ENCODE measurements at regions not wholly inside any gene's neighbourhood (a gene's known extent, or its start where the extent isn't known, plus 50 kb on each side); places are given as distances from the start of the nearest gene placed in this dataset.

- dilution Hi-C loops (cut with HindIII; ENCODE audit: low sequenced_read_pairs, unreplicated experiment): no loop called here
- Histone ChIP-seq H4K91ac (ENCODE audit: insufficient read depth, low read depth, low read length) (no peak overlapping the region), H2BK20ac (ENCODE audit: low read depth, low read length) (no peak overlapping the region), H3K79me1 (ENCODE audit: low read depth in 1 of 2, low read length in 2 of 2) (no peaks in the 10 kb centered on the region), H3K9ac (ENCODE audit: low read depth, low read length) (no peak overlapping the region), H3K9me3 (ENCODE audit: control insufficient read depth, insufficient read depth, low read length) (peaks cover 10% of the 10 kb centered on the region), H4K20me1 (ENCODE audit: insufficient read depth, low read length) (no peaks in the 10 kb centered on the region), H3K23ac (ENCODE audit: low read depth, low read length) (no peak overlapping the region), H2BK5ac (ENCODE audit: low read depth, low read length, poor library complexity, severe bottlenecking) (no peak overlapping the region), H3K14ac (replicated peaks; ENCODE audit: low read depth, low read length) (no peak overlapping the region), H2AFZ (replicated peaks; ENCODE audit: low read length, poor library complexity) (no peak overlapping the region), H3K56ac (ENCODE audit: extremely low read depth, insufficient read depth, low read length) (no peak overlapping the region), H2AK5ac (ENCODE audit: low read depth, low read length) (no peak overlapping the region), H3K36me3 (ENCODE audit: control insufficient read depth, insufficient read depth, low read length) (no peaks in the 10 kb centered on the region), H2BK15ac (ENCODE audit: low read depth, low read length) (no peak overlapping the region), H3K27me3 (ENCODE audit: control insufficient read depth, insufficient read depth, low read length) (no peaks in the 10 kb centered on the region), H4K5ac (ENCODE audit: low read depth, low read length) (no peak overlapping the region), H3K4me3 (ENCODE audit: insufficient read depth, low read depth, low read length) (no peak overlapping the region), H2AK9ac (replicated peaks; ENCODE audit: low read depth, low read length, poor library complexity) (no peak overlapping the region), H3K4me2 (ENCODE audit: low read depth, low read length) (no peak overlapping the region), H3K18ac (ENCODE audit: low read depth, low read length) (no peak overlapping the region), H3K4me1 (ENCODE audit: control insufficient read depth, insufficient read depth, low read length) (no peaks in the 10 kb centered on the region), H3K27ac (ENCODE audit: insufficient read depth, low read length) (no peak overlapping the region), H2BK120ac (ENCODE audit: low read depth, low read length) (no peak overlapping the region), H4K8ac (ENCODE audit: low read depth in 2 of 2, low read length in 2 of 2) (no peak overlapping the region), H3K9me1 (ENCODE audit: insufficient read depth, low read length) (no peaks in the 10 kb centered on the region), H3K4ac (ENCODE audit: low read depth, low read length) (no peak overlapping the region)
- intact Hi-C loops (cut with micrococcal nuclease): no loop called here
- TF ChIP-seq SMC3 (IDR thresholded peaks at IDR 0.05; ENCODE audit: low read depth, low read length) (no peak), USF2 (IDR thresholded peaks at IDR 0.05; ENCODE audit: low read depth, low read length) (no peak), RFX5 (IDR thresholded peaks at IDR 0.05; ENCODE audit: low read depth, low read length) (no peak), ELK1 (IDR thresholded peaks at IDR 0.05; ENCODE audit: borderline replicate concordance, low read depth, low read length) (no peak), CHD1 (IDR thresholded peaks at IDR 0.05; ENCODE audit: low read depth, low read length) (no peak), RCOR1 (IDR thresholded peaks at IDR 0.05; ENCODE audit: insufficient replicate concordance, low read length) (no peak), CEBPB (IDR thresholded peaks at IDR 0.05; ENCODE audit: low read depth, low read length) (no peak), CTCF (conservative IDR thresholded peaks at IDR 0.05; ENCODE audit: low read depth, low read length) (no peak), POLR2A (IDR thresholded peaks at IDR 0.05; ENCODE audit: low read depth, low read length) (no peak), BHLHE40 (IDR thresholded peaks at IDR 0.05; ENCODE audit: low read depth, low read length) (no peak), FOS (IDR thresholded peaks at IDR 0.05; ENCODE audit: low read depth, low read length) (no peak), MAZ (IDR thresholded peaks at IDR 0.05; ENCODE audit: borderline replicate concordance, low read depth, low read length) (no peak), NFE2L2 (IDR thresholded peaks at IDR 0.05; ENCODE audit: low read depth, low read length) (no peak), RAD21 (IDR thresholded peaks at IDR 0.05; ENCODE audit: low read length) (no peak), MXI1 (IDR thresholded peaks at IDR 0.05; ENCODE audit: borderline replicate concordance, low read depth, low read length) (no peak), MAFK (IDR thresholded peaks at IDR 0.05; ENCODE audit: low read depth, low read length) (no peak)
- no TSS peak for BruUV-seq (replicated peaks)
- no peak for ATAC-seq (ENCODE audit: low read depth)
- CTCF ChIA-PET: no interaction called here
- POLR2A ChIA-PET (ENCODE audit: unreplicated experiment): no interaction called here
- no peak for DNase-seq
- in situ Hi-C loops (cut with MboI; ENCODE audit: low sequenced_read_pairs): no loop called here
Observed at GRCh38 chr9:84563691-84564090, 105.8 kb upstream of the NTRK2 start.

All from IMR-90 (cell line).